NCI-H1105 (cell line): ENCODE measurements at regions not wholly inside any gene's neighbourhood (a gene's known extent, or its start where the extent isn't known, plus 50 kb on each side); places are given as distances from the start of the nearest gene placed in this dataset.

ENCODE experiments used
- DNase-seq: peaks from one replicate; lab custom pipeline; 2025; lab: John Stamatoyannopoulos, UW

DNA sequence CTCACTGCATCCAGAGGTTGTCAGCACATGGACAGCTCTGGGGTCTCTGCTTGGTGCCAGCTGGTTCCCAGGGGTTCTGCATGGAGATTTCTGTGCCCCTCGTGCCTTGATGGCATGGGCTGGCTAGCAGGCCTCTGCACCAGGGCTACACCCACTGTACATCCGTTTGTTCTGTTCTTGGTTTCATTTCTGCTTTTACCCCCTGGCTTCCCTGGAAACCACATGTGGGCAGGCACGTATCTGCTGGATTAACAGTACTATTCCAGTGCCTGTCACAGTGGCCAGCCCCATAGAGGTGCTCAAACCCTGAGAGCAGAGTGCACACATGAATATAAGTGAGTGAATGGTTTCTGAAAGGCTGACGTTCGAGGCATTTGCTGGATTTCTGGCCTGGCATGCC lies 207.2 kb upstream of the GPR26 start:
- no peak for DNase-seq

DNA sequence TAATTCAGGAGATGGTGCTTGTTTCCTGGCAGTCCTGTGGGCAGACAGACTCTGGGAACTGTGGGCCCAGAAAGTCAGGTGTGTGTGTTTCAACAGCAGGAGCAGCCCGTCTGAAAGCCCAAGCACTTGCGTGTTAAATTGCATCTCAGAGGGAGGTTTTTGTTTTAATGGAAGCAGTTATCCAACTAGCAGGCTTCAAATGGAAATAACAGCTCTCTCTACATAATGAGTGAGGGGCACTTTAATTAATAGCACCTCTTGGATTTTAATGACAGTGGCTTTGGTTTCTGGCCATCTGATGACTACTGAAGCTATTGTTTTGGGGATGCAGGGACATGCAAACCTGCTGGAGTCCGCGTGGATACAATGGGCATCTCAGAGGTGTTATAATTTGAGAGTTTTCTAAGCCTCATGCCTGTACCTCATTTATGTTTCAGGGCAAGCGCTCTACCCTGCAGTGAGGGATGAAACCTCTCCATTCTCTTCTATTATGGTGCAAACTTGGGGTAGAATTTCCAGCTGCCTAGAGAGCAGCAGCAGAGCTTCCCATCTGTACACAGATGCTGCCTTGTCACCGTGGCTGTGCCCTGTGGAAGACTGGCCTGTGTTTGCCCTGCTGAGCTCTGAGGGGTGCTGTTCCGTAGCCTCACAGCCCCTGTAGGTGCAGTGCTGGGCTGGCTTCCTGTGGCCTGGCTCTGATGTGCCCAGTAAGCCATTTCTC lies 206.6 kb upstream of the GPR26 start:
- peak; percentile 18 for DNase-seq

DNA sequence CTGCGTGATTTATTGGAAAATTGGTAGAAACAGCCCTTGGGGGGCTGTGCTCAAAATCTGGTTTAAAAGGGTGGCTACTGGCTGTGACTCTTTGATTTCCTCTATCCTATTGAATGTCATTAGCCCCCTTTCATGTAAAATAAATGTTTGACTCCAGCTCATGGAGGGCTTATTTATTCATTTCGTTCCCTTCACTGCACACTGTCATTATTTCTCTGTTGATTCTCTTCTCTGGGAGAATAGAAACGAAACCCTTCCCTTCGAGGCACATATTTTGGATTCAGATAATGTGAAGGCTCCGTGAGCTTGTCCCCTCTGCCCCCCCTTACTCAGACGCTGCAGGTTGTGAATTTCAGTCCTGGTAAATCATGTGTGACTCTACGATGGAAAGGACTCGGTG lies 203.9 kb upstream of the GPR26 start:
- no peak for DNase-seq

DNA sequence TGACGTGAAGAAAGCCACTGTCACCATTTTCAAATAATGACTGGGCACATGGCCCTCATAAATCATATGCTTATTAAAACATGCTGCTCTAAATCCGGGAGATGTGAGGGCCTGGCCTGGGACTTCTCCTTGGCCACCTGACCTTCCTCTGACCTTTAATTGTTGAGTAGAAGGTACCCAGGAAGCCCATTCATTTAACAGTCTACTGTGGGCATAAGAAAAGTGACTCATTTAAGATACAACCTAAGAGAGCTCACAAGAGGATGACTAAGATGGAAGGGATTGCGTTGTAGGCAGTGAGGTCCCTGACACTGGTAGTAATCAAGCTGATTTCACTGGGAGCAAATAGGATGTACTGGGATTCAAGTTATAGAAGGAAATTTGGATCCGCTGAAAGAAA lies 203.4 kb upstream of the GPR26 start:
- DNase-seq = no peak

DNA sequence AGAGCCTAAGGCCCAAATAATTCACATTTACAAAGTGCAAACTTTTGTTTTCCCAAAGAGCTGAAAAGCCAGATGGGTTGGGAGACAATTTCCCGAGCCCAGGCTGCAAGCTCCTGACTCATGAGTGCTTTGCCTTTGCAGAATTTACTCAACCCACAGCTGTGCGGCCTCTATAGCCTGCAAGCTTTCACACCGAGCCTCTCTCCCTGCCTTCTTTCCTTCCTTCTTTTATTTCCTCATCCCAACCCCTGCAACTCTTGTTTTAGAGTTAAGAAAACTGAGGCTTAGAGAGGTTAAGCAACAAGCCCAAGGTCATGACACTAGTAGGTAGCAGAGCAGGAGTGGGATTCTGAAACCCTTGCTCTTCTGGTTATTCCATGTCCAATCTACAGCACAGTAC lies 203.0 kb upstream of the GPR26 start:
- DNase-seq = no peak

DNA sequence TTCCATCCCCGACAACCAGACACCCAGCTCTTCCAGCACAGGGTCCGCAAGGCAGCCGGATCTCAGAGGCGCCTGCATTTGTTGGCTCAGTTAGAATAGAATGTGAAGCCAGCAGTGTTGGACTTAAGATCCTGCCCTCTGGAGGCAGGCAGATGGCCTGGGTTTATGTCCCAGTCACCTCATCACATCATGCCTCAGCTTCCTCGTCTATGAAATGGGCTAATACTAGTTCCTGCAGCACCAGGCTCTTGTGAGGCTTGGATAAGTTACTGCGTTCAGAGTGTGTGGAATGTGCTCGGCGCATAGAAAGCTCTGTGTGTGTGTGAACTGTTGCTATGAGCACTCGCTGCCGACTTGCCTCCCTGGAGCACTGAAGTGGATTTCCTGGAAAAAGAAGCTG lies 202.5 kb upstream of the GPR26 start:
- no peak for DNase-seq

DNA sequence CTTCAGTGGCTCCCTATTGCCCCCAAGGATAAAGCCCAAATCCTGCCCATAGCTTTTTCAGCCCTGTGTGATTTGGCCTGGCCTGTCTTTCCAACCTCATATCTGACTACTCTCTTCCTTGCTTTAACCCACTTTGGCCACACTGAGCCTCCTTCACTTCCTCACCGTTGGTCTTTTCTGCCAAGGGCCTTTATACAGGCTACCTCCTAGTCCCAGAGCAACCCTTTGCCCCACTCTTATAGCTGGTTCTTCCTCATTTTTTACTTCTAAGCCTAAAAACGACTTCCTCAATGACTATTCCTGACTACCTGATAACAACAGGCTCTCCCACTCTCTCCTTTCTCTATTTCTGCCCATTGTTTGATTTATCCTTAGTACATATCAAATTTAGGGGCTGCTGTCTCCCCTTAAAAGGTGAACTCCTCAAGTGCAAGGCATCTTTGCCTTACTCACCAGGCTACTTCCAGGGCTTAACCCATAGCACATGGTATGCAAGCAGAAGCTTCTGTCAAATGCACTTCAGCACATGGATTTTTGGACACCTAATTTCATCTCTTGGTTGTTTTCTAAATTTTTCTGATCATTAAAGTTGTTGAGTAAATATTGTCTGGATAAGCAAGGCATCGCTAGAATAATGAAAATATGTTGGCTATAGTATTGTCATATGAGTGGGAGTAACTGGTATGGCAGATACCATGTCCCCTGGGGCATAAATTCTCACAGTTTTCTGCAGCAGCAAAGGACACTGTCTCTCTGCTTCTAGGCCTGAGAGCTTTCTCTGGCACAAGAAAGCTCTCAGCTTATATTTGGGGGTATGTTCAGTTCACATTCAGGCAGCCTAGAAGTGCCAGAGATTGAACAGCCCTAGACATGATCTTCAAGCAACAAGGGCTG lies 201.5 kb upstream of the GPR26 start:
- DNase-seq = no peak

DNA sequence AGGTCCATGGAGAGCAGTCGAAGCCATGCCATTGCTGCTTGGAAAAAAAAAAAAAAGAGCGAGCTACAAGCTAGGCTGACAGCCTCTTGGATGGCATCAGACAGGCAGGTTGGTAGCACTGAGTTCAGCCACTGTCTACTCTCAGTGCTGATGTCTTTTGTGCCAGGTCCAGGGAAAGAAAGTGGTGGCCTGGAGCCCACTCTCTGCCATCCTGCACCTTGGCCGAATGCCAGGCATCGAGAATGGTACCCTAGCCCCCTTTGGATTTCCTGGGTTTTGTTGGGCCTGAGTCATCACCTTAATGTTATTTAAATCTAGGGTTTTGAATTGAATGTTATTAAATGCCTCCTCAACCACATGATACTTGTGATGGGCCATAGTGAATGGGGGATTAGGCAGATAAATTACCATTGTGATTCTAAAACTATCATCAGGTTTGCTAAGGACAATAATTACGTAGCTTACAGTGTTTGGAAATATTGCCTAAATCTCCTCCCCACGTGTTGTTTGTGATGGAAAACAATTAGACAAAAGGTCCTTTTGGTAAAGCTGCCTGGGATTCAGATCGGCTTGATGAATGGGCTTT lies 195.7 kb upstream of the GPR26 start:
- peak; percentile 37 for DNase-seq

DNA sequence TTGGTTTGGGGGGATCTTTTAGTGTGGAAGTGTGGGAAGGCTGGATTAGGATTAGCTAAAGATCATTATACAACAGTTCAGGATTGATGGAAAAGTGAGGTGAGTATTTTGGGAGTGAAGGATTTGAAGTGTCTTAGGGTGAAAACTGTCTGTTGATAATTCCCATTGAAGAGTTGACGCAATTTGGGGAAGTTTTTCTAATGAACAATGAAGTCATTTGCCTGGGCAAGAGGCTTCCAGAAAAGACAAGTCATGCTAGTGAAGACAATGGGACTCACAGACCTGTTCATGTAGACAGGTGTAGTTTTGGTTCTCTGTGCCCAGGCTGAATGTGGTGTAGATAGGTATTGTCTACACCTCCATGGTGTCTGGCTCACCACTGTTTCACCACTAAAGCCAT lies 194.3 kb upstream of the GPR26 start:
- DNase-seq = no peak

DNA sequence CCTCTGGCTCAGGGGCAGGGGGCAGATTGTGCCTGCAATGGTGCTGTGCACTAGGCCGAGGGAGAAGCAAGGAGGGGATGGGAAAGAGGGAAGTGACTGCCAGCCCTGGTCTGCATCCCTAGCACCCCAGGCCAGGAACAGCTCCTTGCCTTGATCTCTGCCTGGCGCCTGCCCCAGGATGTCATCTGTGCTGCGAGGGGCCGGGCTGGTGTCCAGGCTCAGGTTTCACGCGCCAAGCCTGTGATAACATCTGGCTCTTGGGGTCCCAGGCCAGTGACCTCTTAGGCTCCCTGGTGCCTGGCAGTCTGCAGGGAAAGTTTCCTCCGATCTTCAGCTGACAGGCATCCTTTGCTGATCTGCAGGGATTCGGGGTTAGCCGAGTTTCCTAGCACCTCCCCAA lies 193.5 kb upstream of the GPR26 start:
- DNase-seq = no peak

DNA sequence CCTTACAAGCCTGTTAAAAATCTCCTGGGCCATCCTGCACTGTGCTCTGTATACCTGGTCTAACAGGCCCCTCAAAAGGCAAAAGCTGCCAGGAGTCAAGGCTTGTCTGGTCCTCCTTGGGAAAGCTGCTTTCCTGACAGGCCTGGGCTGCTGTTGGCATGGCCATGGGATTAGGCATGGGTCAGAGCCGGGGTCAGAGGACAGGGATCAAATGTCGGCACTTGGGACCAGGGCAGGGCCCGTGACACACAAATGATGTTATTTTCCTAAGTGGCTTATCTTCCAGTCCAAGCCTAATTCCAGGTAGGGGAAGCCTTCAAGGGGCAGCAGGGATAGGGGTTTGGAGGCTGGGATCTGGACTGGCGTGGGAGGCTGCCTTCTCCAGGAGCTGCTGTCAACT lies 191.5 kb upstream of the GPR26 start:
- no peak for DNase-seq

DNA sequence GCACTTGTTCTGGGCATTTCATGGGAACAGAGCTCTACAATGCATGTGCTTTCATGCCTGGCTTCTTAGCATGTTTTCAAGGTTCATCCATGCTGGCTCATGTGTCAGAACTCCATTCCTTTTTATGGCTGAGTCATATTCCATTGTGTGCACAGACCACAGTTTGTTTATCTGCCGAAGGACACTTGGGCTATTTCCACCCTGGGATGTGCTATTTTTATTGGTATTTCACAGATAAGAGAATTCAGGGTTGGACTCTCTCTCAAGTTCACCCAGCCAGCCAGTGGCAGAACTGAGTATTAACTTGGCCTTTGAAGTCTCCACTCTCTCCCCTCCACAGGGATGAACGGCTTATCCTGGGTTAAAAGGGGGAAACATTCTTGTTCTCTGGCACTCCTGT lies 190.7 kb upstream of the GPR26 start:
- no peak for DNase-seq

DNA sequence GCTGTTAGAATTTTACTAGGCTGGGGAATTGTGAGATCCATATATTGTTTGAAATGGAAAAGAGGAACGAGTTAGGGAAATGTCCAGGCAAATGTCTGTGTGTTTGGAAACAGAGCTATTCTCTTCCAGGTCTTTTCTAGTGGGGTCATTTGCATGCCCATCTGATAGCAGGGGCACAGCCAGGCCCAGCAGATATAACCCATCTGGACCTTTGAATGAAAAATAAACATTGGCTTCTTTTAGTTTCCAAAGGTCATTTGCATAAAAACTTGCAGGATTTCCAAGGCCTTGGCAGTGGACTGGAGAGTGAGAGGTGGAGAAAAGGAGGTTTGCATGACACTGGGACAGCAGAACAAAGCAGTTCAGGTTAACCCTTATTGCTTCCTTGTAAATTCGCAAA lies 188.0 kb upstream of the GPR26 start:
- DNase-seq = no peak

DNA sequence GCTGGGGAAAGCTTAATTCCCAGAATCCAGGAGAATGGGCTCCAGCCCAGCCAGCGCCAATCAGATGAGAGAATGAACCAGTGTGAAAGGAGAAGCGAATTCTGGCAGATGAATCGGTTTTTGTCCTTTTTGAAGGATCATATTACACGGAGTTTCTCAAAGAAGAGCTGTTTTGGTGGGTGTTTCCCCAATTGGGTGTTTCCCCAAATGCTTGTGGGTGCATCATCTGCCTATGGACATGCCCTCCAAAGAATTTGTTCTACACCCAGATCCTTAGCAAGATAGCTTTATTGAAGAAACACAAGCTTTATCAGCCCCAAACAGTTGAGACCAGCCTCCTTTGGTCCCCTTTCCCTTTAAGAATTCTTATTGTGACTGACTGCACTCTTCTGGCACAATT lies 186.5 kb upstream of the GPR26 start:
- no peak for DNase-seq

DNA sequence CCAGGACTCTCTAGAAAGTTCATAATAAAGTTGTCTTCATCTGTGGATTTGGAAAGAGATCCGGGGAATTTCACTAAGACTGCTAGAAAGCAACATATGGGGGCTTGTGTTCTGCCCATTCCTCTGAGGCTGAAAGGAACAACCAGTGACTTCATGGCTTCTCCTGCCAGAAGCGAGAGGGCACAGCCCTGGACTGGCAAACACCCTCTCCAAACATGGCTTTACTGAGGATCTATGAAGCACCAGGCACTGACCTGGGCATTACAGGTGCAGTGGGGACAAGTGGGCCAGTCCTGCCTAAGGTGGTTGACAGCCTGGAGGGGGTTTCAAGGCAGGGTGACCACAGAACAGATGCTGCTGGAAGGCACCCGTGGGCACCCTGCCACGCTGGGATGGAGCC lies 185.8 kb upstream of the GPR26 start:
- DNase-seq = no peak

DNA sequence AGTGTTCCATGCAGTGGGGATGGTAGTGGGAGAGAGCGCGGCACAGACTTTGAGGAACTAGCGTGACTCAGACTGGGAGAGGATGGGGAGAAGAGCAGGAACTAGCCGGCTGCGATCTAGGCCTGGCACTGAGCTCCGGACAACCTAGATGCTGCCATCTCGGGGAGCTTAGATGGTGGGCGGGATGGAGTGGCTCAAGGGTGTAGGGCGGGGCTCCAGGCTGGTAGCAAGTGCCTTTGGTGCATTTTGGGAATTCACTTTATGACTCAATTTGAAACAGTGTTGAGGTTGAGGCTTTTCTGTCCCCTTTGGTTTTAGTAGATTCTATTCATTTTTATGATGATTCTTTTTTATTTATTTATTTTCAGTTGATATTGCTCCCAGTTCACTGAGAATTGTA lies 185.3 kb upstream of the GPR26 start:
- DNase-seq = no peak

DNA sequence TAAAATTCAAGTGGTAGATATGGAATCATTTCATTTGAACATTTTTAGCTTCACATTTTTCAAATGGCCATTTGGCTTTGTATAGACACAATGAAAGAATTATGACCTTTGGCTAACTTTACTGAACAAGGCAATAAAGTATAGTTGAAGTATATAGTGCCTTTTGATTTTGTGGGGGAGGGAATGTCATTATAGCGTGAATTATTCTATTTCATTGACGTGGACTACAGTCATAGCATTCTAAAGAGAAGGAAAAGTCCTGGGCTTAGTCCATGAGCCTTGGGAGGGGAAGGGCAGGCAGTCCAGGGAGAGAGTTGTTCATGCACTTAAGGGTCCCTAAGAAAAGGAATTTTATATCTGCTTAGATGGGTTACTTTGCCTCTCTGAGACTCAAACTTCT lies 181.4 kb upstream of the GPR26 start:
- DNase-seq = no peak

DNA sequence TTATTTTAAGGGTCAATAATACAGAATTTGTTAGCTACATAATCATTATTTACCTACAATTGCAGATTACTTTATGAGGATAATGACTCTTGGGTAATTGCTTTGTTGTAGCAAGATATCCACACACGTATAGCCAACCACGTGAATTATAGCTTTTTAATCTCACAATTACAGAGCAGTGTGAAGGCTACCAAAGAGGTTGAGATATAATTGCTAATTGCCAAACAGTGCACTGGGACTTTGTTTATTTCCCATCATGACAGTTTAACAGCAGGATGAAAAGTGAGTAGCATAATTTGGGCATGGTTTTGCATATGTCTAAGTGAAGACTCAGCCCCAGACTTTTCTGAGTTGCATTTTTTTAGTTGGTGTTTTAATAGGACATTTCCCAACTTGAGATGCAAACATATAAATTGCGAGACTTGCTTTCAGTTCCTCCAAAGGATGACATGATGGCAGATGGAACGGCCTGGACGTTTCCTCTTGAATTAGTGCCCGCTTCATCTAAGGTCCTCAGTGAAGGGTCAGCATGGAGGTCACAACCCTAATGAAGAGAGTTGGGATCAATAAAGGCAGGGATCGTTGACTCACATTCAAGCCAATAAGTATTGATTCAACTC lies 180.7 kb upstream of the GPR26 start:
- DNase-seq = no peak

DNA sequence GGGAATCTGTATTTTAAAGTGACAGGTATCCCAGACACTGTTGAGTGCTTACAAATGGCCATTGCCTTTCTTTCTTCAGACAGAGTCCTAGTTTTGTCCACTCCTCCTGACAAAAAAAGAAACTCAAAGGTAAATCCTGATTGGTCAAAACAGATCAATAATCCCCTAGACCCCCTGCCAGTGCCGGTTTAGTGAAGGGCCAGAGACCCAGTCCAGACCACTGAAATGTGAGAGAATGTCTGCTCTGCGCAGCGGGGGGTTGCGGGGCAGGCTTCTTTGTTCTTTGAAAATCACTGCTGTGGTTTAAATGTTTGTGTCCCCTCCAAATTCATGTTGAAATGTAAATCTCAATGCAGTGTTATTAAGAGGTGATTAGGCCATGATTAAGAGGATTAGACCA lies 177.7 kb upstream of the GPR26 start:
- no peak for DNase-seq

DNA sequence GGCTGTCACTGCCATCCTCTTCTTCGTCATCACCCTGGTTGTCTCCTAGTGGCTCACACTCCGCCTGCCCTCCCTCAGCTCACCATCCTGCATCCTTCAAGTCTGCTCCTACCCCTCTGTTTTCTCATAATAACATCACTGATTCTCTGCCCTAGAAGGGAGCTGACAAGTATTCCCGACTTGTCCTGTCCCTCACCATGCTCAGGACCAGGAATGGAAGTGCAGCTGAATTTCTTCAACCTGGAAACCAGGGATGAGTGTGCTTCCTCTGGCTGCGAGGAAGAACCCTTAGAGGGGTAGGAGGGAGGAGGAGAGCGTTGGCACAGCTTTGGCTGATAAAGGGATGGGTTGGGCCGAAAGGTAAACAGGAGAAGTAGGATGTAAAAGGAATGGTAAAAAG lies 174.8 kb upstream of the GPR26 start:
- no peak for DNase-seq

DNA sequence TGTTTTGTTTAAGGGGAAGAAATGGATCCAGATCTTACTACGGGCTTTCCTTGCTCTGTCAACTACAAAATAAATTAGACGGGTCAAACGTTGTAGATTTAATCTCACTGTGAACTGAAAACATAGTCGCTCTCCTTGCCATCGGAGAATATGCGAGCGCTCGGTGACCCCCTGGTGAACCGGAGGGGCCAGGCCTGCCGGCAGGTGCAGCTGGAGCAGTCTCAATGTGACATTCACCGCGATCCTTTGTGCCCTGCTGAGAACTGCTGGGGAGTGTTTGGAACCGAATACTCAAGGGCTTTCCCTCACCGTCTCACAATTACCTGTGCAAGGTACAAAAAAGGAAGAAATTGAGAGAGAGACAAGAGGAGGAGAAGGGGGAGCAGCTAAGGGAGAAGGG lies 174.1 kb upstream of the GPR26 start:
- DNase-seq = no peak

DNA sequence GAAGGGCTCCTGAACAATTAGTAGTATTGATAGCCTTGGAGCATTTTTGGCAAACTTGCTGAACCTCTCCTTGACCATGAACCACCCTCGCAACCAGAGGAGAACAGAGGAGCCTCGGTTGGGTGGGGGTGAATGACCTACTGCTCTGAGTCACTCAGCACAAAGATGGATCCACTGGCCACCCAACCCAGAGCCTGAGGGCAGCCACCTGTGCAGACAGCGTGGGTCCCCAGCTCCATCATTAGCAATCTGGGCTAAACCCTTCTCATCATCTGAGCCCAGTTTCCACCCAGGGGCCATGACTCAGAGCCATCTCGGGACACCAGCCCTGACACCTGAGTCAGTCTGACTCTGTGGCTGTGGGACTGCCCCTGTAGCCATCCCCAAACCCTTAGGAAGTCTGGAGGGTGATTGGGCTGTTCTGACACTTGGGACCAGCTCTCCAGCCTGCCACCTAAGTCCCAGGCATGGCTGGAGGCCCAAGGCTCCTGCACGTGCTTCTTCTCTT lies 171.8 kb upstream of the GPR26 start:
- no peak for DNase-seq

DNA sequence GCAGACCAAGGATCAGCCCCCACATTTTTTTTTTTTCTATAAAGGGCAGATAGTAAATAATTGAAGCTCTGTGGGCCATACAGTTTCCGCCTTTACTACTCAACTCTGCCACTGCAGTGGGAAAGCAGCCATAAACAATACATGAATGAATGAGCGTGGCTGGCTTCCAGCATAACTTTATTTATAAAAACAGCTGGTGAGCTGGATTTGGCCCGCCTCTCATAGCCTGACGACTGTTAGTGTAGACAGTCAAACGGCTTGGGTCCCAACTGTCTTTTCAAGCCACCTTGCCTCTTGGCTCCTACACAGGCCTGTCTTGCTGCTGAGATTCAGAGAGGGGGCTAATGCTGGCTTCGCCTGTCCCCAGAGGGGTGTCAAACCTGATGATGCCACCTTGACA lies 169.8 kb upstream of the GPR26 start:
- peak; percentile 9 for DNase-seq
